HG03469 (cell line): ENCODE measurements at regions not wholly inside any gene's neighbourhood (a gene's known extent, or its start where the extent isn't known, plus 50 kb on each side); places are given as distances from the start of the nearest gene placed in this dataset.

ENCODE experiments used
- ATAC-seq: cut with Tn5 transposase; IDR thresholded peaks from one replicate; pipeline ENCODE4 v1.9.1; 2021; ENCODE audit warnings: mild to moderate bottlenecking, moderate library complexity, moderate number of reproducible peaks; ENCODE audit not compliant: unreplicated experiment

GRCh38 chr5:173796721-173797495, 91.2 kb upstream of the CPEB4 start:
- ATAC-seq: no peak

DNA sequence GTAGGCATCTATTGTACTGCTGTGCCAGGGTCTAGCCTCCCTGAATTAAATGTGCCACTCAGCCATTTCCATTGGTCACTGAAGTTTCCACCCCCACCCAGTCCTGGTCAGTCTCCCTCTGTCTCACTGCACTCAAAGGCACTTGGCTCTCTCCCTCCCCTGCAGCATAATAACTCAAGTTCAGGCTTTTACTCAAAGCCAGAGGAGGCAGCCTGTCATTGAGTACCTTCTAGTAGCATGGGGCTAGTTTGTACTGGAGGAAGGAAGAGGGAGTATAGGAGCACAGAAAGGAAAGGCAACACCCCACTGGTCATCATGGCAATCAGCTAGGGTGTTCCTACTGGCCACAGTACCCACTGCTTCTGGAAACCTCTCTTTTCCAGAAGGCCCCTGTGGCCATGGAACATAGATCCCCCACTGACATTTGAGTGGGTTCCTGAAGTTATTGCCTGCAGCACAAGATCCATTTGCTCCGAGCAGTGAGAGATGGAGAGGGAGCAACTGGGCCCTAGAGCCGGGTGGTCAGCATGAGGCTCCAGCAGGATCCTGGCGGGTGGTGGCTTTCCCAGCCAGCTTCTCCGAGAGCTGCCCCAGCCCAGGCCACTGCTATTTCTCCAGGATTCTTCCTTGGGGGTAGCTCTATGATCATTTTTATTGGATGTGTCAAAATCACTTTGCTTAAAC, 89.9 kb upstream of the CPEB4 start:
- ATAC-seq: no peak

- ATAC-seq: no peak
Measured at GRCh38 chr5:173800340-173800739, 87.8 kb upstream of the CPEB4 start.

GRCh38 chr5:173801006-173801405, 87.1 kb upstream of the CPEB4 start:
- ATAC-seq: no peak

GRCh38 chr5:173802670-173803165, 85.4 kb upstream of the CPEB4 start:
- ATAC-seq: no peak

GRCh38 chr5:173804579-173804978, 83.6 kb upstream of the CPEB4 start:
- ATAC-seq: no peak

GRCh38 chr5:173806270-173807035, 81.7 kb upstream of the CPEB4 start:
- no peak for ATAC-seq

GRCh38 chr5:173807181-173807655, 80.9 kb upstream of the CPEB4 start:
- ATAC-seq: no peak

GRCh38 chr5:173808079-173808808, 79.9 kb upstream of the CPEB4 start:
- no peak for ATAC-seq

DNA sequence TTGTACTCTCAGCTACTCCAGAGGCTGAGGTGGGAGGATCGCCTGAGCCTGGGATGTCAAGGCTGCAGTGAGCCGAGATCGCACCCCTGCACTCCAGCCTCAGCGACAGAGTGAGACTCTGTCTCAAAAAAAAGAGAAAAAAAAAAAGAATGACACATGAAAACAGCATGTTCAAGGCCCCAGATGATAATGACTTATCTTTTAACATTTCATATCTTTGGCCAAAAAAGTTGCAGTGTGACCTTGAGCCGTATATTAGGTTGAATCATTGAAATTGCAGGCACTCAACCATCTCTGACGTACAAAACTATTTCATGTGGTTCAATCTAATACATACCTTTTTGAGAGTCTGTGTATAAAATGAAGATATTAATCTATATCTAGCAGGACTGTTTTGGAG, 79.1 kb upstream of the CPEB4 start:
- ATAC-seq: no peak

- no peak for ATAC-seq
Measured at GRCh38 chr5:173812811-173813550, 75.2 kb upstream of the CPEB4 start.

DNA sequence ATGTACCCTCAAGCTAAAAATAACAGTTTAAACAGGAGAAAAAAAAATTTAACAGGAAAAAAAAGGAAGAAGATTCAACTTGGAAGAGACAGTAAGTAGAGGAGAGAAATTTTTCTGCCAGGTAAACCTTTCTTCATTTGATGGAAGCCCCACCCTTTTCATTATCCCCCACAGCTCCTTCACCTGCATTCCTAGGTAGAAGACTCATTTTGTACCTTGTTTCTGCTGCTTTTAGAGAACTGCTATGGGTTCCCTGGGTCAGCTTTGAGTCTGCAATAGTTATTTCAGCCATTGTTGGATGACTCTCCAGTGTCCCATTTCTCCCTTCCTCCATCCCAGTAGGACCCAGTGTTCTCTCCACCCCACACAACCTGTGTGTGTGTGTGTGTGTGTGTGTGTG, 74.1 kb upstream of the CPEB4 start:
- ATAC-seq: no peak

- no peak for ATAC-seq
Measured at GRCh38 chr5:173815571-173815970, 72.6 kb upstream of the CPEB4 start.

- no peak for ATAC-seq
Measured at GRCh38 chr5:173816728-173817127, 71.4 kb upstream of the CPEB4 start.

GRCh38 chr5:173817561-173817960, 70.6 kb upstream of the CPEB4 start:
- ATAC-seq: no peak

- no peak for ATAC-seq
Measured at GRCh38 chr5:173819521-173819920, 68.6 kb upstream of the CPEB4 start.

DNA sequence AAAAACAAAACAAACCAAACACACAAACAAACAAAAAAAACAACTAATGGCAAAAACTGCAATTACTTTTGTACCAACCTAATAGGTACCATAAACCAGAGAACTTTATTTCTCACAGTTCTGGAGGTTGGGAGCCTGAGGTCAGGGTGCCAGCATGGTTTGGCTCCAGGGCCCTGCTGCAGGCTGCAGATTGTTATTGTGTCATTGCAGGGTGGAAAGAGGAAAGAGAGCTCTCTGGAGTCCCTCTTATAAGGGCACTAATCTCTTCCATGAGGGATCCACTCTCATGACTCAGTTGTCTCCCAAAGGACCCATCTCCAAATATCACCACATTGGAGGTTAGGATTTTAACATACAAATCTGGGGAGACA, 64.9 kb upstream of the CPEB4 start:
- no peak for ATAC-seq

DNA sequence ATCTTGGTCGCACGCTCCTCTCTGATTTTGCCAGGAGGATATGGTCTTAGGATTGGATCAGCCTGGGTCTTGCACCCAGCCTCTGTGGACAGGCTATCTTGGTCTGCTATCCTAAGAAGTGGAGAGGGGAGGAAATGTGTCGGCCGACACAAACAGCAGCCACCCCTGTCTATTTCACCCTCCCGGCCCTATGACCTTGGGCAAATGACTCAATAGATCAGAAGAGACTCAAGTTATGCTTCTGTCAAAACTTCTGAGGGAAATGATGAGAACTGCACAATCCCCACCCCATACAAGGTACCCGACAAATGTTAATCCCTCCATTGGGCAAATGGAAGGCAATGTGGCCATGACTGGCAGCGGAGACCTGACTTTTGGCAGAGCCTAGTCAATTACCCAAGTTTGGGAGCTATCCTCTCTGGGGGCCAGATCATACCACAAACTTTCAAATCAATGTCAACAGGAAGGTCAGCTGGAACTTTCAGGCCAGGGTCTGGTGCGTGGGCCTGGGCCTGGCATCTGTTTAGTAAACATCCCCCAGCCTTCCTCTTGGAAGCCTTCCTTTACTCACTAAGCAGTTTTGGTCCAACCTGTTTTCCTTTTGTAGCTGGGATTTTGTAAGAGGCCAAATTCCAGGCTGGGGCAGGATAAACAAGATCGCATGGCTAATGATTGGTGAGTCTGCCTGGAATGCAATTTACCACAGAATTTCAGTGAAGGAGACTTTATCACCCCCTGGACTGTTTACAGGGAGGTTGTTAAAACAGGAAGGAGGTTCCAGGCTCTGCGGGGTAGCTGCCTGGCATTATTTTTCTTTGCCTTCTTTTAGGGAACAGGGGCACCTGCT, 64.2 kb upstream of the CPEB4 start:
- ATAC-seq: no peak

DNA sequence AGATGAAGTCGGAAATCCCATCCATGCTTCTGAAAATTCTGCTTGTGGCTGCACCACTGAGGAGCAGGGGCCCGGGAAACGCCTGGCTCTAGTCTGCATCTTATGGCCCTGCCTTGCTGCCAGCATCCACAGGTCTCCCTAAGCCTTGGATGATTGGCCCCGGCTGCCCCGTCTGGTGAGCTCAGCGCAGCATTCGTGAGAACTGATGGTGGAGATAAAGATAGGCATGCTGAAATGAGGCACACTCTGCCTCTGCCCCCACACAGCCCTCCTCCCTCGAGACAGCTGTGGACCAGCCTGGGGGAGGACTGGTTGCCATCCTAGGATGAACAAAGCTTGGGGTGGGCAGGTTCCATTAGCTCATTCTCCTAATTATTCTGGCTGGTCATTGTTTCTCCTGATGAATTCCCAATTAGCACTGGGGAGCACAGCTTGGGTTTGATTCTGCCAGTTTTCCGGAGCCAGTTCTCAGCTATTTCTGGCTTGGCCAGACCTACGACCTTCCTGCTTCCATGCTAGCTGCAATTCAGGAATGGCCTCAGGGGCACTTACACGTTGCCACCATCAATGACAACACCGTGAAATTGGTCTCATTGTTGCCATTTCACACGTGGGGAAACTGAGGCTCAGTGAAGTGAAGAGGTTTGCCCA, 62.8 kb upstream of the CPEB4 start:
- ATAC-seq: no peak
